HFFc6 (cell line): ENCODE measurements at regions not wholly inside any gene's neighbourhood (a gene's known extent, or its start where the extent isn't known, plus 50 kb on each side); places are given as distances from the start of the nearest gene placed in this dataset.

Experiments used
- DNase-seq: peaks from one replicate; pipeline ENCODE4 v3.0.0-alpha.2; 2018
- H3K27ac Mint-ChIP-seq: 2 replicates; pipeline ENCODE4 v1.8.0; 2020; ENCODE audit warnings: mild to moderate bottlenecking, mixed read lengths
- H3K27me3 Mint-ChIP-seq: 2 replicates; pipeline ENCODE4 v1.8.0; 2021; ENCODE audit warnings: mild to moderate bottlenecking, moderate library complexity, mixed read lengths; ENCODE audit not compliant: insufficient read depth
- H3K36me3 Mint-ChIP-seq: 2 replicates; pipeline ENCODE4 v1.8.0; 2021; ENCODE audit warnings: low read depth, mixed read lengths
- H3K4me1 Mint-ChIP-seq: 2 replicates; pipeline ENCODE4 v1.8.0; 2020; ENCODE audit warnings: low read depth, mixed read lengths
- H3K4me3 Mint-ChIP-seq: 2 replicates; pipeline ENCODE4 v1.8.0; 2020; ENCODE audit warnings: mild to moderate bottlenecking, moderate library complexity, mixed read lengths
- H3K9me3 Mint-ChIP-seq: 2 replicates; pipeline ENCODE4 v1.8.0; 2020; ENCODE audit warnings: mild to moderate bottlenecking, mixed read lengths
- TF ChIP-seq, protein P1 (sequence below): fragments of 200-600 bp; sonication (generic); IDR thresholded peaks from 2 replicates; pipeline ENCODE4 v1.5.0; 2021; ENCODE audit warnings: antibody characterized with exemption, mild to moderate bottlenecking

DNA sequence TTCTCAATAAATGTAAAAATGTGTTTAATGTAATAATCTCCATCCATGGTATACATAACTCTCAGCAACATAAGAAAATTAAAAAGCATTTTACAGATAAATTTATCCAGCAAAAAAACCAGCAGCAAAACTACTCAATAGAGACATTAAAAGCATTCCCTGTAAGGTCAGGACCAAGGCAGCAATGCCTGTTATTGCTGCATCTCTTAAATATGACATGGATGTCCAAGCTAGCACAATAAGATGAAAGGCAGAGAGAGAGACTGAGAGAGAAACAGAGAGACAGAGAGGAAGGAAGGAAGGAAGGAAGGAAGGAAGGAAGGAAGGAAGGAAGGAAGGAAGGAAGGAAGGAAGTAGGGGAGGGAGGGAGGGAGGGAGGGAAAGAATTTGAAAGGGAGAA, 289.0 kb upstream of the PAPPA start:
- no peaks in the 10 kb centered on the region for H3K27me3 Mint-ChIP-seq
- no peak overlapping the region for H3K4me3 Mint-ChIP-seq
- H3K4me1 Mint-ChIP-seq, result no peaks in the 10 kb centered on the region
- H3K36me3 Mint-ChIP-seq, result no peaks in the 10 kb centered on the region
- H3K9me3 Mint-ChIP-seq, result no peaks in the 10 kb centered on the region
- no peak overlapping the region for H3K27ac Mint-ChIP-seq
- no peak for DNase-seq
- TF ChIP-seq, protein P1, sequence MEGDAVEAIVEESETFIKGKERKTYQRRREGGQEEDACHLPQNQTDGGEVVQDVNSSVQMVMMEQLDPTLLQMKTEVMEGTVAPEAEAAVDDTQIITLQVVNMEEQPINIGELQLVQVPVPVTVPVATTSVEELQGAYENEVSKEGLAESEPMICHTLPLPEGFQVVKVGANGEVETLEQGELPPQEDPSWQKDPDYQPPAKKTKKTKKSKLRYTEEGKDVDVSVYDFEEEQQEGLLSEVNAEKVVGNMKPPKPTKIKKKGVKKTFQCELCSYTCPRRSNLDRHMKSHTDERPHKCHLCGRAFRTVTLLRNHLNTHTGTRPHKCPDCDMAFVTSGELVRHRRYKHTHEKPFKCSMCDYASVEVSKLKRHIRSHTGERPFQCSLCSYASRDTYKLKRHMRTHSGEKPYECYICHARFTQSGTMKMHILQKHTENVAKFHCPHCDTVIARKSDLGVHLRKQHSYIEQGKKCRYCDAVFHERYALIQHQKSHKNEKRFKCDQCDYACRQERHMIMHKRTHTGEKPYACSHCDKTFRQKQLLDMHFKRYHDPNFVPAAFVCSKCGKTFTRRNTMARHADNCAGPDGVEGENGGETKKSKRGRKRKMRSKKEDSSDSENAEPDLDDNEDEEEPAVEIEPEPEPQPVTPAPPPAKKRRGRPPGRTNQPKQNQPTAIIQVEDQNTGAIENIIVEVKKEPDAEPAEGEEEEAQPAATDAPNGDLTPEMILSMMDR, result no peak

DNA sequence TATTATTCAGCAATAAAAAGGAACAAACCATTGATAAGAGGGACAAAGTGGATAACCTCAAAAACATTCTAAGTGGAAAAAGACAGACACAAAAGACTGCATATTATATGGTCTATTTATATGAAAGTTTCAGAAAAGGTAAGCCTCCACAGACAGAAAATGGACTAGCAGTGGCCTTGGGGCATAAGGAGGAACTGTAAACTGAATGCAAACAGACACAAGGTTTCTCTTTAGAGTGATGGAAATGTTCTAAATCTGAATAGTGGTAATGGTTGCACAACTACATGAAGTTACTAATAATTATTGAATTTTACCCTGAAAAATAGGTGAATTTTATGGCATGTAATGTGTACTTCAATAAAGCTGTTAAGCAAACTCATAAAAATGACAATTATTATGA, 286.3 kb upstream of the PAPPA start:
- H3K27me3 Mint-ChIP-seq, result no peaks in the 10 kb centered on the region; the same call in 1 of the 2 replicates
- DNase-seq, result no peak
- H3K9me3 Mint-ChIP-seq, result no peaks in the 10 kb centered on the region
- no peaks in the 10 kb centered on the region for H3K36me3 Mint-ChIP-seq
- H3K4me1 Mint-ChIP-seq, result no peaks in the 10 kb centered on the region
- H3K27ac Mint-ChIP-seq, result no peak overlapping the region
- TF ChIP-seq, protein P1, result no peak
- H3K4me3 Mint-ChIP-seq, result no peak overlapping the region

DNA sequence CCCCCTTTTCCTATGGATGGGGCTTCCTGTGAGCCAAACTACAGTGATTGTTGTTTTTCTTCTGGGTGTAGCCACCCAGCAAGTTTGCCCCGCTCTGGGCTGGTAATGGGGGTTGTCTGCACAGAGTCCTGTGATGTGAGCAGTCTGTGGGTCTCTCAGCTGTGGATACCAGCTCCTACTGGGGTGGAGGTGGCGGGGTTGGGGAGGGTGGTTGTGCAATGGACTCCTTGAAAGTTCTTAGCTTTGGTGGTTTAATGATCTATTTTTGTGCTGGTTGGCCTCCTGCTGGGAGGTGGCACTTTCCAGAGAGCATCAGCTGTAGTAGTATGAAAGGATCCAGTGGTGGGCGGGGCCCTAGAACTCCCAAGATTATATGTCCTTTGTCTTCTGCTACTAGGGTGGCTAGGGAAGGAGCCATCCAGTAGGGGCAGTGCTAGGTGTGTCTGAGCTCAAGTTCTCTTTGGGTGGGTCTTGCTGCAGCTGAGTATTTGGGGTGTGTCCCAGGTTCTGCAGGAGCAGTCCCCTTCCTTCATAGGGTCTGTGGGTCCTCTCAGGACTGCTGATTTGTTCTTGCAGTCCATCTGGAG, 275.6 kb upstream of the PAPPA start:
- Mint-ChIP-seq H3K4me1 (peaks cover 10% of the 10 kb centered on the region), H3K27ac (no peak overlapping the region), H3K9me3 (peaks cover 5% of the 10 kb centered on the region; the same call in 1 of the 2 replicates), H3K27me3 (no peaks in the 10 kb centered on the region), H3K36me3 (no peaks in the 10 kb centered on the region; the same call in 1 of the 2 replicates), H3K4me3 (no peak overlapping the region)
- DNase-seq, result no peak
- TF ChIP-seq, protein P1, result no peak

DNA sequence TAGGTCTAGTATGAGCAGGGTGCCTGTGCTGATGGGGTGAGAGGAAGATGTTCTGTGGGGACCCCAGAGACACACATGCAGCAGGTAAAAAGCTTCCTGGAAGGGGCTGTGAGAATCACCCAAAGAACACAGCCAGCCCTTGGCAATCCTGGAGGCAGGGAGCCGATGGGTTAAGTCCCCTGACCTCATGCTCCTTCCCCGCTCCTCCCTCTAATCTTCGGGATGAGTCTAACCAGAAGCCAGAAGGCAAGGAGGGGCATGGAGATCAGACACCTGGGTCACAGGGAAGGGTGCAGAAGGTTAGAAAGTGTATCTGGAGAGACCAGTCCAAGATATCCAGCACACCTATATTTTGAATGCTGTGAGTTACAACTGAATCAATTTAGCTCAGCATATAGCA, 274.1 kb upstream of the PAPPA start:
- H3K9me3 Mint-ChIP-seq, result peaks cover 5% of the 10 kb centered on the region; the same call in 1 of the 2 replicates
- H3K4me3 Mint-ChIP-seq, result no peak overlapping the region
- H3K4me1 Mint-ChIP-seq, result peaks cover 21% of the 10 kb centered on the region
- H3K27ac Mint-ChIP-seq, result no peak overlapping the region
- H3K36me3 Mint-ChIP-seq, result no peaks in the 10 kb centered on the region; the same call in 1 of the 2 replicates
- TF ChIP-seq, protein P1, result no peak
- H3K27me3 Mint-ChIP-seq, result no peaks in the 10 kb centered on the region
- no peak for DNase-seq

DNA sequence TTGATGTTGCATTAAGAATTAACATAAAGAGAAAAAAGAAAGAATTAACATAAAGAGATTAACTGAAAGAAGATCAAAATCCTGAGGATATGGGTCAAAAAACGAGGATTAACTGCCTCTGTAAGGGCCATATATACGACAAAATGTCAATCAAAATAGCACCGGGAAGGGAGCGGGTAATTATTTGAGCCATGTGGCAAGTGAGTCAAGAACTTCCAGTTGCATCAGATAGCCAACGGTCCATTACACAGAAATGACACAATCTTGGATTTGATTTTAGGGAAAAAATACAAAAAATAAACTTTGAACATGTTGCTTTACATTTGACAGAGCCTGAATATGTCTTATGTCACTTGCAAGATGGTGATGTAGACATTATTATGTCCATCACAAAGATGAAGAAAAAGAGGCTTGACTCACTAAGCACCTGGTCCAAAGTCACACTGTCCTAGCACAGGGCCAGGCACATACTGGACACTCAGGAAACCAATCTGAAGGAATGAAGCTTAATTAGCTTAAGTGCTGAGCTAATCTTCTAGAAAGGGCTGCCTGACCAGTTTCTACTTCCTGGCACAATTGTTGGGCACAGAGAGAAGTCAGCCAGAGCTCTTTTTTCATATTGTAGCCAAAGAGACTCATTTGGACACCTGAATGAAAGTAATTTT, 273.2 kb upstream of the PAPPA start:
- Mint-ChIP-seq H3K27me3 (no peaks in the 10 kb centered on the region), H3K4me3 (no peak overlapping the region), H3K9me3 (peaks cover 5% of the 10 kb centered on the region; the same call in 1 of the 2 replicates), H3K4me1 (peaks cover 30% of the 10 kb centered on the region), H3K27ac (no peak overlapping the region), H3K36me3 (no peaks in the 10 kb centered on the region; the same call in 1 of the 2 replicates)
- DNase-seq, result no peak
- TF ChIP-seq, protein P1, result no peak
